HCT116 (cell line): ENCODE measurements at regions not wholly inside any gene's neighbourhood (a gene's known extent, or its start where the extent isn't known, plus 50 kb on each side); places are given as distances from the start of the nearest gene placed in this dataset.

Experiments used
- ATAC-seq: fragments of 200-7000 bp; cut with Tn5 transposase; 2 replicates; pipeline ENCODE4 v1.9.1; 2020; ENCODE audit warnings: mild to moderate bottlenecking, moderate library complexity
- BruUV-seq: library from RNA; stranded (reverse); fragments of 400-500 nt; replicated peaks from 2 replicates; lab custom pipeline; 2021; lab: Mats Ljungman, UMichigan
- CTCF ChIA-PET: fragments of 300-600 bp; sonication (Branson Sonifier 250); formaldehyde crosslinking; loops from one replicate; lab custom pipeline; 2021; ENCODE audit warnings: antibody characterized with exemption; lab: Charles Lee
- POLR2A ChIA-PET: fragments of 300-600, 350-600 bp; sonication (Branson Sonifier 250); formaldehyde crosslinking; loops from one replicate; lab custom pipeline; 2021; ENCODE audit warnings: antibody characterized with exemption; lab: Charles Lee
- RAD21 ChIA-PET, 2 experiments: fragments of 300-600 bp; sonication (Branson Sonifier 250); formaldehyde crosslinking; loops; one replicate each; lab custom pipeline; 2023; ENCODE audit warnings: low total read pairs in 2 of 2; ENCODE audit not compliant: uncharacterized antibody in 2 of 2, unreplicated experiment in 2 of 2, low non-redundant PET in 1 of 2; lab: Charles Lee
- DNase-seq: peaks from one replicate; pipeline ENCODE4 v3.0.0-alpha.2; 2010; ENCODE audit warnings: low read depth, low spot score
- H2AFZ ChIP-seq: fragments of 200-600 bp; shearing (Covaris generic), sonication (generic); 2 replicates; pipeline ENCODE4 v1.6.1; 2017; ENCODE audit warnings: low read depth, mixed run types, mixed read lengths, antibody characterized with exemption, low read length; ENCODE audit not compliant: poor library complexity, severe bottlenecking
- H3K27ac ChIP-seq: 2 replicates; pipeline ENCODE4 v1.5.1; 2012; ENCODE audit warnings: low read depth, low read length
- H3K27me3 ChIP-seq: fragments of 200-600 bp; sonication (generic); 2 replicates; pipeline ENCODE4 v1.6.1; 2016; ENCODE audit warnings: mixed run types, low read length, mixed read lengths; ENCODE audit not compliant: insufficient read depth
- H3K36me3 ChIP-seq, 2 experiments: fragments of 200-500 bp in 1 of 2; fragments of 200-600 bp in 1 of 2; sonication (Bioruptor generic) in 1 of 2; sonication (generic) in 1 of 2; 2 replicates each; pipeline versions ENCODE4 v1.5.1 to v1.6.1; 2014 to 2016; ENCODE audit warnings: low read length in 2 of 2, inconsistent platforms in 1 of 2, mixed read lengths in 1 of 2, mixed run types in 1 of 2; ENCODE audit not compliant: insufficient read depth in 2 of 2, control insufficient read depth in 1 of 2
- H3K4me1 ChIP-seq, 2 experiments: fragments of 200-600 bp in 1 of 2; sonication (generic) in 1 of 2; 2 replicates each; pipeline versions ENCODE4 v1.5.1 to v1.6.1; 2012 to 2017; ENCODE audit warnings: low read length in 2 of 2, inconsistent platforms in 1 of 2, mild to moderate bottlenecking in 1 of 2, mixed read lengths in 1 of 2, mixed run types in 1 of 2, moderate library complexity in 1 of 2; ENCODE audit not compliant: insufficient read depth in 2 of 2, control insufficient read depth in 1 of 2
- H3K4me2 ChIP-seq: fragments of 200-600 bp; sonication (generic); 2 replicates; pipeline ENCODE4 v1.6.1; 2017; ENCODE audit warnings: mixed run types, low read length, mixed read lengths
- H3K4me3 ChIP-seq, 2 experiments: fragments of 200-600 bp in 1 of 2; sonication (generic) in 1 of 2; replicated peaks in 1 of 2; 2 replicates each; pipeline ENCODE4 v1.5.1; 2011 to 2016; ENCODE audit warnings: low read length in 2 of 2, control low read depth in 1 of 2, low read depth in 1 of 2, mild to moderate bottlenecking in 1 of 2, mixed read lengths in 1 of 2, mixed run types in 1 of 2
- H3K79me2 ChIP-seq: fragments of 200-600 bp; sonication (generic); 2 replicates; pipeline ENCODE4 v1.6.1; 2017; ENCODE audit warnings: mild to moderate bottlenecking, mixed run types, low read length, moderate library complexity, mixed read lengths; ENCODE audit not compliant: insufficient read depth
- H3K9ac ChIP-seq: fragments of 200-600 bp; sonication (generic); 2 replicates; pipeline ENCODE4 v1.6.1; 2016; ENCODE audit warnings: low read length, mixed read lengths
- H3K9me2 ChIP-seq: fragments of 200-600 bp; sonication (generic), shearing (Covaris generic); 2 replicates; pipeline ENCODE4 v1.6.1; 2017; ENCODE audit warnings: mixed run types, mild to moderate bottlenecking, moderate library complexity; ENCODE audit not compliant: insufficient read depth
- H3K9me3 ChIP-seq, 2 experiments: fragments of 200-500 bp in 1 of 2; fragments of 200-600 bp in 1 of 2; sonication (Bioruptor generic) in 1 of 2; sonication (generic) in 1 of 2; 2 replicates each; pipeline ENCODE4 v1.6.1; 2014 to 2017; ENCODE audit warnings: low read length in 2 of 2, mixed read lengths in 2 of 2, inconsistent platforms in 1 of 2, low read depth in 1 of 2, mild to moderate bottlenecking in 1 of 2, mixed run types in 1 of 2, moderate library complexity in 1 of 2; ENCODE audit not compliant: control insufficient read depth in 1 of 2, insufficient read depth in 1 of 2
- H4K20me1 ChIP-seq: fragments of 200-600 bp; sonication (generic), shearing (Covaris generic); 2 replicates; pipeline ENCODE4 v1.6.1; 2017; ENCODE audit warnings: mixed run types, mild to moderate bottlenecking, moderate library complexity; ENCODE audit not compliant: insufficient read depth
- CTCF ChIP-seq, 3 experiments: fragments of 200-600 bp in 1 of 3; sonication (generic) in 1 of 3; IDR thresholded peaks in 2 of 3; conservative IDR thresholded peaks in 1 of 3; 2 replicates each; pipeline ENCODE4 v1.5.1; 2012 to 2017; ENCODE audit warnings: low read depth in 2 of 3, low read length in 2 of 3, antibody characterized with exemption in 1 of 3, borderline replicate concordance in 1 of 3, control low read depth in 1 of 3, mild to moderate bottlenecking in 1 of 3, mixed read lengths in 1 of 3, mixed run types in 1 of 3, moderate library complexity in 1 of 3; ENCODE audit not compliant: insufficient read depth in 1 of 3
- ELF1 ChIP-seq: IDR thresholded peaks from 2 replicates; pipeline ENCODE4 v1.6.1; 2012; ENCODE audit warnings: low read depth, borderline replicate concordance
- YY1 ChIP-seq: IDR thresholded peaks from 2 replicates; pipeline ENCODE4 v1.6.1; 2011; ENCODE audit warnings: low read length, low read depth, moderate library complexity, mild to moderate bottlenecking; ENCODE audit not compliant: insufficient replicate concordance; ENCODE audit errors: extremely low read depth
- intact Hi-C: fragments of 100-400 bp; cut with micrococcal nuclease; formaldehyde crosslinking; loops from 2 replicates; pipeline ENCODE4 v1.10.0; 2022

DNA sequence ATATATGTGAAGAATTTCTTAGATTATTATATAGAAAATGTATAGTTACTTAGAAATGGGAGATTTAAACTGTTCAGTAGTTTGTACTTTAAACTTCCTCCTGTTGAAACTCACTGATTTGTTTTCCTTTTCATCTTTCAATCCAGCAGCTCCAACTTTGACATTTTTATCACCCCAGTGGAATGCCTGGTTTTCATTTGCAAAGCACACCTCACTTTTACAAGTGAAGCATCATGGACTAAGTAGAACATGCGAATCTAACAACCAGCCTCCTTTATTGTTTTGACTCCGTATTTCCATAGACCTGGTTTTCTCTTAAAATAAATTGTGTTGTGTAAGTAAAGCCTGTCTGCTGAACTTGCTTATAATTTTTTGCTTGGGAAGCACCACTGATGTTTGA lies 97.8 kb upstream of the ROBO2 start:
- DNase-seq (no peak), ATAC-seq (no peak)
- no peak overlapping the region for H3K4me2 ChIP-seq
- no peaks in the 10 kb centered on the region for H3K79me2 ChIP-seq
- H4K20me1 ChIP-seq = no peaks in the 10 kb centered on the region
- TF ChIP-seq CTCF (IDR thresholded peaks at IDR 0.05 in 2 of 3, conservative IDR thresholded peaks at IDR 0.05 in 1 of 3; ENCODE audit: borderline replicate concordance in 1 of 3, insufficient read depth in 1 of 3, low read depth in 2 of 3, low read length in 2 of 3) (no peak), YY1 (no peak)
- H3K27ac ChIP-seq = no peak overlapping the region
- H3K4me3 ChIP-seq = no peak overlapping the region
- RAD21 ChIA-PET = no interaction called here
- no TSS peak for BruUV-seq
- POLR2A ChIA-PET = no interaction called here
- CTCF ChIA-PET = no interaction called here
- no peaks in the 10 kb centered on the region for H3K36me3 ChIP-seq
- no peaks in the 10 kb centered on the region for H3K27me3 ChIP-seq
- H3K9me3 ChIP-seq = peaks cover 4 to 8% of the 10 kb centered on the region in 2 experiments; a peak in 2 of 4 replicates
- H3K9ac ChIP-seq = no peak overlapping the region
- no peaks in the 10 kb centered on the region for H3K4me1 ChIP-seq
- intact Hi-C loops = no loop called here
- no peak overlapping the region for H2AFZ ChIP-seq
- no peaks in the 10 kb centered on the region for H3K9me2 ChIP-seq

GRCh38 chr3:76943058-76943457 lies 96.8 kb upstream of the ROBO2 start:
- Histone ChIP-seq H3K4me2 (no peak overlapping the region), H3K79me2 (no peaks in the 10 kb centered on the region), H3K4me1 (no peaks in the 10 kb centered on the region), H3K9ac (no peak overlapping the region), H3K27ac (no peak overlapping the region), H3K9me2 (no peaks in the 10 kb centered on the region), H3K36me3 (no peaks in the 10 kb centered on the region), H3K27me3 (no peaks in the 10 kb centered on the region), H2AFZ (no peak overlapping the region), H3K9me3 (peaks cover 4 to 8% of the 10 kb centered on the region in 2 experiments; a peak in 2 of 4 replicates), H4K20me1 (no peaks in the 10 kb centered on the region), H3K4me3 (no peak overlapping the region)
- POLR2A ChIA-PET = no interaction called here
- CTCF ChIA-PET = no interaction called here
- no TSS peak for BruUV-seq
- DNase-seq = no peak
- ATAC-seq = no peak
- RAD21 ChIA-PET = no interaction called here
- intact Hi-C loops = no loop called here
- TF ChIP-seq CTCF (IDR thresholded peaks at IDR 0.05 in 2 of 3, conservative IDR thresholded peaks at IDR 0.05 in 1 of 3; ENCODE audit: borderline replicate concordance in 1 of 3, insufficient read depth in 1 of 3, low read depth in 2 of 3, low read length in 2 of 3) = no peak
- TF ChIP-seq ELF1 = no peak
